SK-N-DZ (cell line): ENCODE measurements at regions not wholly inside any gene's neighbourhood (a gene's known extent, or its start where the extent isn't known, plus 50 kb on each side); places are given as distances from the start of the nearest gene placed in this dataset.
"Not testable (repeated sequence)": the region's sequence is repeated elsewhere in the genome, so short reads cannot be mapped to it uniquely, and the experiment has no call there.

Experiments
- DNase-seq: peaks from one replicate; pipeline ENCODE4 v3.0.0-alpha.2; 2015; ENCODE audit warnings: low spot score

DNA sequence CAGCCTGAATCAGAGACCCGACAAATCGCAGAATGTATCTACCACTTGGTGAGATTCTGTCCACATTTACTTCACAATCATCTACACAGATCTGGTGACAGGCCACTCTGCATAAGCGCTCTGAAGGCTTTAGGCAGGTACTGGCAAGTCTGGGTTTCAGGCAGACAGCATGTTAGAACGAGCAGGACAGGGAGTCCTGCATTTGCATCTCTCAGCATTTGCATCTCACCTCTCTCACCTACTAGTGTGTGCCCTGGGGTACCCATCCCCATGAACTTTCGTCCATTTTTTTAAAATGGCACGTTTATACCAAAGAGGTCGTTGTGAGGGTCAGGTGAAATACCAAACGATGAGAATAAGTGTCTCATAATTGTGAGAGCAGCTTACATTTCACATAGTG lies 108.2 kb downstream of the SPATA31A1 start:
- DNase-seq = not testable (repeated sequence)

GRCh38 chr9:39464122-39464777 lies 108.8 kb downstream of the SPATA31A1 start:
- peak; percentile 87 for DNase-seq

DNA sequence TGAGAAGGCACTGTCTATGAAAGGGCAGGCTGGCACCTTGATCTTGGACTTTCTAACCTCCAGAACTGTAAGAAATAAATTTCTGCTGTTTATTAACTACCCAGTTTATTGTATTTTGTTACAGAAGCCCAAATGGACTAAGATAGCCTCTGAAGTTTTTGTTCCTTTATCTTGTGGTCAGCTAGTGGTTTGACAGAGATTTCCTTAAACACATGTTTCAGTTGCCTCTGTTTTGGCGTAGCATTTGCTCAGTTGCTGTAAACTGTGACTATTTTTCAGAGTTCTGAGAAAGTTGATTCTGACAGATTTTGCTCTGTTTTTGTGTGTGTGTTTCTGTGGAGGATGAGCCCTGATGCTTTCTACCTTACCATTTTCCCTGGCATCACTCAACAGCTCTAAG lies 119.0 kb downstream of the SPATA31A1 start:
- not testable (repeated sequence) for DNase-seq

DNA sequence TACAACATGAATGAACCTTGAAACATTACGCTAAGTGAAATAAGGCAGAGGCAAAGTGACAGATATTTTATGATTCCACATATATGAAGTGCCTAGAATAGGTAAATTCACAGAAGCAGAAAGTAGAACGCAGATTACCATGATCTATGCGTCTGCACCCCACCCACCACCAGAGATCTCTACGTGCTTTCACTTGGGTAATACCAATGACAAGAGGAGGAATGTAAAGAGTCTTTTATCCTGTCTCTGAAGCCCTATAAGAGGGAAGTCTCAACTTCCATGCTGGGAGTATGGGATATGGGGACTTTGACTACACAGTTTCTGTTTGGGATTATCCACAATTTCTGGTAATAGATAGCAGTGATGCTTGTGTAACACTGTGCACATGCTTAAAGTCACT lies 127.6 kb downstream of the SPATA31A1 start:
- not testable (repeated sequence) for DNase-seq

DNA sequence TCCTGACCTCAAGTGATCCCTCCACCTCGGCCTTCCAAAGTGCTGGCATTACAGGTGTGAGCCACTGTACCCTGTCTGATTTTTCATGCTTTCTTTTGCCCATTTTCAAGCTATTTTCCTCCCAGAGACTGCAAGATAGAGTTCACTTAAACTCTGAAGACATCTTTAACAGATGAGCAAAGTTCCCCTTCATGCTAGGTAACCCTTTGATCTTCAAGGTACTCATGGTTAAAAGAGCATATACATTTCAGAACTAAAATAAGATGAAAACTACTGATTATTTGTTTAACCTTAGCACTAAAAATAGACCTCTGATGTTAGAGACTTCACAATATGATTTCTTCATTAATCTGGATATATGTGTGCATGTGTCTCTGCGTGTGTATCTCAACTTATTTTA lies 128.4 kb downstream of the SPATA31A1 start:
- not testable (repeated sequence) for DNase-seq

- DNase-seq = not testable (repeated sequence)
Observed at GRCh38 chr9:39484292-39484691, 128.8 kb downstream of the SPATA31A1 start.

DNA sequence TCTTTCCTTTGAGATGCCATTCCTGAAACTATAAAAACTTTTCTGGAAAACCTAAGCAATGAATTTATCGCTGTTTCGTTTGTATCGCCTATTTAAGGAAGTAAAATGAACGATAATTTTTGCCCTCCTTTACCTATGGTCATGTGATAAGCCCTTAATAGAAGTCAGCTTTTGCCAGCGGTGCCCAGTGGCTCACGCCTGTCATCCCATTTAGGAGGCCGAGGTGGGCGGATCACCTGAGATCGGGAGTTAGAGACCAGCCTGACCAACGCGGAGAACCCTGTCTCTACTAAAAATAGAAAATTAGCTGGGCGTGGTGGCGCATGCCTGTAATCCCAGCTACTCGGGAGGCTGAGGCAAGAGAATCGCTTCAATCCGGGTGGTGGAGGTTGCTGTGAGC lies 132.0 kb downstream of the SPATA31A1 start:
- not testable (repeated sequence) for DNase-seq

DNA sequence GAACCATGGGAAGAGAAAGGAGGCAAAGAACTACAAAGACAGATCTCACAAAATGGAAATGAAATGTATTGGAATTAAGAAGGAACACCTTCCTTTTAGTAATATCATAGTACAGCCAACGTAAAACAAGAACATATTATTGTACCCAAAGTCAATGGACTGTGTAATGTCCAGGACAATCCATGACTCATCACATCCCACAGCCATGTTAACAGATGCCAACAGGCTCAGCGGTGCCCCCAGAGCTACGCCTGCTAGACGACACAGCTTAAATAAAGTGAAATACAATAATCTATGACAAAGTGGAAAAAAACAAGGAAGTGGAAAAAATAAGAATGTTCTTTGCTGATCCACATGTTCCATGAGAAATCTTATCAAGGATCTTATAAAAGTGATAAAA lies 140.8 kb downstream of the SPATA31A1 start:
- not testable (repeated sequence) for DNase-seq

DNA sequence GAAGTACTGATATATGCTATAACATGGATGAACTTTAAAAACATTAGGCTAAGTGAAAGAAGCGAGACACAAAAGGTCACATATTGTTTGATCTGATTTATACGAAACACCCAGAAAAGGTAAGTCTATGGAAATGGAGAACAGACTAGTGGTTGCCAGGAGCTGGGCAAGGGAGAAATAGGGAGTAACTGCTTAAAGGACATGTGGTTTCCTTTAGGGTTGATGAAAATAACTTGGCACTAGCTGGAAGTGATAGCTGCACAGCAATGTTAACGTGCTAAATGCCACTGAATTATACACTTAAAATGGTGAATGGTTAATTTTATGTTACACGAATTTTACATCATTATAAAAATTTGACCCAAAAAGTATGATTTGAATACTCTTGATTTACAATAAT lies 147.7 kb downstream of the SPATA31A1 start:
- DNase-seq = not testable (repeated sequence)

DNA sequence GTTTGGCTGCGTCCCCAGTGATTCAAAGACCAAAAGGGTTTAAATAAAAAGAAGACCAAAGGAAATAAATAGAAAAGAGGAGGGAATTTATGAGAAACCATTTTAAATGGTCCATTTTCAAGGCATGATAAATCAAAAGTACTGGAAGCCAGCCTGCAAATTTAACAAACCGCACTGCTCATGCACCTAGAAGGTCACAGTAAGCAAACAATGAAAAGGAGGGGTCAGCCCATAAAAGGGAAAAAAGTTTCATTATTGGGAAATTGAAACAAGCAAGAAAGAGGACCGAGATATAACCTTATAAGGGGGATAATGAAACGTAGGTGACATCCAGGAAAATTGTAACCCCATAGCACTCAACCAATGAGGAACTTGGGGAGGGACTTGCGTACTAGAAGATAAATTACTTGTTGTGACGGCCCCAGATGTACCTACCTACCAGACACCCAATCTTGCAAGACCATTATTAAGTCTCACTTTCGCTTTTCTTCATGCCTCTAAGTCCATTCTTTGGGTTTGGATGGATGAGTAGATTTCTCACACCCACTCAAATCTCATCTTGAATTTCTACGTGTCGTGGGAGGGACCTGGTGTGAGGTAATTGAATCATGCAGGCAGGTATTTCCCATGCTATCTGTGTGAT lies 172.0 kb downstream of the SPATA31A1 start:
- DNase-seq = not testable (repeated sequence)

DNA sequence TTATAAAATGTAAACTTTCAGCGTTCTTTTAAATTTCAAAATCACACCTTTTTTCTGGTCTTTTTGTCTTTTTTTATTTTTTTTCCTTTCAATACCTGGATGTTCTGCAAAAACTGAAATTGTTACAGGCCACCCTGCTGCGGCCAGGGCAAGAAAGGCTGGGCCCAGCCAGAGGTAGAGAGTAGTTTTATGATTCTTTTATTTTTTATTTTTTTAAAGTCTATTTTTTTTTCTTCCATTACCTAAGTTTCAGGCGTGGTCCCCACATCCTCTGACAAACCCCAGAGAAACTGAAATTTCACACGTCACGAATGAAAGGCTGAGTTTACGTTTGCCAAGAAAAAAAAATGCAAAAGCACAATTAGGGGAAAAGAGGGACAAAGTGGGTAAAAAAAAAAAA lies 177.1 kb downstream of the SPATA31A1 start:
- DNase-seq = not testable (repeated sequence)

DNA sequence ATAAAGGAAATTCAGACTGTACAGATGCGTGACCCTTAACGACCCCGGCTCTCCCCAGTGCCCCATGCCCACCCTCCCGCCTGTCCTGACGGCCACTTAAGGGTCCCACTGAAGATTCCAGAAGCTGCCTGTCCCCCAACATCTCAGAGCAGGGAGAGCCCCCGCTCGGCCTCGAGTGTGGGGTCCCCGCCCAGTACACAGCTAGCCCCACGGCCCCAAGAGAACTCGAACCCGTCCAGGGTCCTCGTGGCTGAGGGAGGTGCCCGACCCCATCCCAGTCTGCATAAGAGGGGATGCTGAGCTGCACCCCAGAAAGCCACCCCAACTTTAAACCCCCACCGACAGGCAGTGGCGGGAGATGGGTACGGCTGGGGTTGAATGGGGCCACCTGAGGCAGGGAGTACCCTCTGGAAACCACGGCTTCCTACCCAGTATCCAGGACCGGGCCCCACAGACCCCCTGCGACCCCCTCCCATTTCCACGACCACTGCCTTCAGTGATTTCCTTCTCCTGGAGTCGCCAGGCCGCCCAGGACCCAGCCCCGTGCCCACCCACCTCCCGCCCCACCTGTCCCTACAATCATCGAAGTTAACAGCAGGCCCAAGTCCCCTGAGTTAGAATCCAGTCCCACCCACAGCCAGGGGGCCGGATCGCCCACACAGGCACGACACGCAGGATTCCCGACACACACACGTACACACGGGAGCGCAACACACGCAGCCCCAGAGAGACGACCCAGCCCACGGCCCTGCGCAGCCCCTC lies 177.7 kb downstream of the SPATA31A1 start:
- not testable (repeated sequence) for DNase-seq

GRCh38 chr9:39533763-39534548 lies 178.5 kb downstream of the SPATA31A1 start:
- not testable (repeated sequence) for DNase-seq

DNA sequence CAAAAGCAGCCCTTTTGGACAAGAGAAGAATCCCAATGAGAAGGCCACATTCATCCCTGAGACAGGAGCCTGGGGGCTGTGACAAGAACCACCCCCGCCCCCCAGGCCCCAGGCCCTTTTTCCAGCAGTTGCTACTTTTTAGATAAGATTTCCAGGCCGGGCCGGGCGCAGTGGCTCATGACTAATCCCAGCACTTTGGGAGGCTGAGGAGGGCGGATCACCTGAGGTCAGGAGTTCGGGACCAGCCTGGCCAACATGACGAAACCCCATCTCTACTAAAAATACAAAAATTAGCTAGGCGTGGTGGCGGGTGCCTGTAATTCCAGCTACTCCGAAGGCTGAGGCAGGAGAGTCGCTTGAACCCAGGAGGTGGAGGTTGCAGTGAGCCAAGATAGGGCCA lies 179.4 kb downstream of the SPATA31A1 start:
- not testable (repeated sequence) for DNase-seq

GRCh38 chr9:39542157-39542556 lies 186.7 kb downstream of the SPATA31A1 start:
- DNase-seq = not testable (repeated sequence)

- not testable (repeated sequence) for DNase-seq
Observed at GRCh38 chr9:39545079-39545478, 189.6 kb downstream of the SPATA31A1 start.

DNA sequence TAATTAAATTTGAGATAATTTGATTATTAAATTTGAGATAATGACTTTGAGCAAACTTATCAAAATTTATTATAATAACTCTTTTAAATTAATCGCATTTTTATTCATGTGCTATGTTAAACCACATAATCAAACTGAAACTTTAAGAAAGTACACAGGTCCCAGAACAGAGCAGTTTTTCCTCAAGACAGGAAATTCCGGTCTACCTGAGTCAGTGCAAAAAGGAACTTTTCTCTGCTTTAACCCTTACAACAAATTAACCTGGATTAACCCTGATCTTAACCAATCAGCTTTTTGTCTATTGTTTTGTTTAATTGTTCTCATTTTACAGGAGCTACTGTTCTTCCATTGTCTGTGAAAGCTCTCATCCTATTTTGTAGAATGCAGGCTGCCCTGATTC lies 195.1 kb downstream of the SPATA31A1 start:
- DNase-seq = not testable (repeated sequence)

DNA sequence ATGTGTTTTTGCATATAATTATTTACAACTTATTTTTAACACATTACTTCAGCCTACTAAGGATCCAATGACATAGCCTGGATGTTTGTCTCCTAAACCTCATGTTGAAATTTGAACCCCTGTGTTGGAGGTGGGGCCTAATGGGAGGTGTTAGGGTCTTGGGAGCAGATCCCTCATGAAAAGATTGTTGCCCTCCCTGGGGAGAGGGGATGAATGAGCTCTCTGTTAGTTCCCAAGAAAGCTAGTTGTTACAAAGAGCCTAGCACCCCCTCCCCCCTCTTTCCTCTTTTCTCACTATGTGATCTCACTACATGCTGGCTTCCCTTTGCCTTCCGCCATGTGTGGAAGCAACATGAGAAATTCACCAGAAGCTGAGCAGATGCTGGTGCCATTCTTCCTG lies 196.1 kb downstream of the SPATA31A1 start:
- DNase-seq = not testable (repeated sequence)

GRCh38 chr9:39552242-39552881 lies 196.9 kb downstream of the SPATA31A1 start:
- not testable (repeated sequence) for DNase-seq

DNA sequence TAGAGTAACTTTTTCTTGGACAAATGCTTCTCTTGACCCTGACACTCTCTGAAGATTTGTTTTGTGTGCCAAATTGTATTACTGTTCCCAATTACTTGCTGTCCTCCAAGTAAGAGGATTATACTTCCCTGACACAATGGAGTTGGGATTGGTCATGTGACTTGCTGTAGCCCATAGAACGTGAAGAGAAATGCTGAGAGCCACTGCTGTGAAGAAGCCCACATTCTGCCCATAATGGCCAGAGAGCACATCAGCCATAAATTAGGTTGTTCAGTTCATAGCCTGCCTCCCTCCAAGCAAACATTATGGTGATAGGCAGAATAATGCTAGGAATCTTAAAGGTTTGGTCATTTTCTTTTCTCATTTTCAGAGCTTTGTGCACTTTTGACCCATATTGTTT lies 198.9 kb downstream of the SPATA31A1 start:
- not testable (repeated sequence) for DNase-seq

DNA sequence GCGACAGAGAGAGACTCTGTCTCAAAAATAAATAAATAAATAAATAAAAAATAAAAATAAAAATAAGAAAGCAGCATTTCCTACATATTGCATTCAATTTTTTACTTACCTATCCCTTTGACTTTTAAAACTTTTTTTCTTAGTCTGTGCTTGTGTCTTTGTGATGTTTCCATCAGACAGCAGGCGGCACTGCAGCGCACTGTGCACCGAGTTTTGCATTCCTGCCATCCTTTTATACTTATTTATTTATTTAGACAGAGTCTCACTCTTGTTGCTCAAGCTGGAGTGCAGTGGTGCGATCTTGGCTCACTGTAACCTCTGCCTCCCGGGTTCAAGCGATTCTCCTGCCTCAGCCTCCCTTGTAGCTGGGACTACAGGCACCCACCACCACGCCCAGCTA lies 203.9 kb downstream of the SPATA31A1 start:
- not testable (repeated sequence) for DNase-seq
